ENCODE measurements at regions not wholly inside any gene's neighbourhood (a gene's known extent, or its start where the extent isn't known, plus 50 kb on each side); places are given as distances from the start of the nearest gene placed in this dataset.

DNA sequence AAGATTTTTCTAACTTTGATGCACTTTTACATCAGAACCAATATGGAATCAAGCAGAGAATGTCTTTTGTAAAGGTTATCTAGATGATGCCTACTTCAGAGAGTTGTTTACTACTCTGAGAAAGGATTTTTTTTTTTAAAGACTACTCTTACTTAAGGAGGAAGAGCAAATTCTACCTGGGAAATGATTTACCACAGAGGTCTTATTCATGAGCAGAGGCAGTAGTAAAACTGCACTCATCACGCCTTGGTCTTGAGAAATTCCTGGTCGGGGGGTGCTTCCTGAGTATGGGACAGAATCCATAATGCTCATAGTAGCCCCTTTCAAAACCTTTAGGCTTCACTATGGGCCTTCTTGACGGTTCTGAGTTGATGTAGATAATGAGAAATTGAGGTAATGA lies 241.8 kb upstream of the PREP start:
- TF ChIP-seq, protein P1, sequence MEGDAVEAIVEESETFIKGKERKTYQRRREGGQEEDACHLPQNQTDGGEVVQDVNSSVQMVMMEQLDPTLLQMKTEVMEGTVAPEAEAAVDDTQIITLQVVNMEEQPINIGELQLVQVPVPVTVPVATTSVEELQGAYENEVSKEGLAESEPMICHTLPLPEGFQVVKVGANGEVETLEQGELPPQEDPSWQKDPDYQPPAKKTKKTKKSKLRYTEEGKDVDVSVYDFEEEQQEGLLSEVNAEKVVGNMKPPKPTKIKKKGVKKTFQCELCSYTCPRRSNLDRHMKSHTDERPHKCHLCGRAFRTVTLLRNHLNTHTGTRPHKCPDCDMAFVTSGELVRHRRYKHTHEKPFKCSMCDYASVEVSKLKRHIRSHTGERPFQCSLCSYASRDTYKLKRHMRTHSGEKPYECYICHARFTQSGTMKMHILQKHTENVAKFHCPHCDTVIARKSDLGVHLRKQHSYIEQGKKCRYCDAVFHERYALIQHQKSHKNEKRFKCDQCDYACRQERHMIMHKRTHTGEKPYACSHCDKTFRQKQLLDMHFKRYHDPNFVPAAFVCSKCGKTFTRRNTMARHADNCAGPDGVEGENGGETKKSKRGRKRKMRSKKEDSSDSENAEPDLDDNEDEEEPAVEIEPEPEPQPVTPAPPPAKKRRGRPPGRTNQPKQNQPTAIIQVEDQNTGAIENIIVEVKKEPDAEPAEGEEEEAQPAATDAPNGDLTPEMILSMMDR (IDR thresholded peaks at IDR 0.05), result no peak
- no peak for TF ChIP-seq EZH2 (IDR thresholded peaks at IDR 0.05; ENCODE audit: borderline replicate concordance, insufficient read depth, low read depth, low read length, poor library complexity, severe bottlenecking)
